ENCODE measurements at regions not wholly inside any gene's neighbourhood (a gene's known extent, or its start where the extent isn't known, plus 50 kb on each side); places are given as distances from the start of the nearest gene placed in this dataset.

GRCh38 chr17:36807496-36808179 lies 129.6 kb upstream of the LHX1 start:
- no peak overlapping the region for H2AFZ ChIP-seq
- TF ChIP-seq CTCF (IDR thresholded peaks at IDR 0.05): no peak
- H3K9ac ChIP-seq: no peak overlapping the region
- no peaks in the 10 kb centered on the region for H3K36me3 ChIP-seq (ENCODE audit: control insufficient read depth, insufficient read depth, low read length)
- H3K4me3 ChIP-seq (ENCODE audit: low read depth, low read length): no peak overlapping the region
- H3K27ac ChIP-seq: no peak overlapping the region
- H3K9me3 ChIP-seq (ENCODE audit: control insufficient read depth, low read length): no peaks in the 10 kb centered on the region
- no peaks in the 10 kb centered on the region for H3K4me1 ChIP-seq
- no peak overlapping the region for H3K4me2 ChIP-seq (ENCODE audit: low read length)
- peaks cover 5% of the 10 kb centered on the region for H3K27me3 ChIP-seq (ENCODE audit: control insufficient read depth, insufficient read depth, low read length)
- H3K79me2 ChIP-seq: no peaks in the 10 kb centered on the region

GRCh38 chr17:36808180-36808661 lies 129.1 kb upstream of the LHX1 start:
- Histone ChIP-seq H3K9me3 (ENCODE audit: control insufficient read depth, low read length) (no peaks in the 10 kb centered on the region), H3K27me3 (ENCODE audit: control insufficient read depth, insufficient read depth, low read length) (peaks cover 5% of the 10 kb centered on the region), H2AFZ (peak overlapping the region; percentile 10), H3K4me1 (no peaks in the 10 kb centered on the region), H3K4me2 (ENCODE audit: low read length) (peak overlapping the region; percentile 26), H3K36me3 (ENCODE audit: control insufficient read depth, insufficient read depth, low read length) (no peaks in the 10 kb centered on the region), H3K9ac (no peak overlapping the region), H3K4me3 (ENCODE audit: low read depth, low read length) (no peak overlapping the region), H3K79me2 (no peaks in the 10 kb centered on the region), H3K27ac (no peak overlapping the region)
- no peak for TF ChIP-seq CTCF (IDR thresholded peaks at IDR 0.05)

- Histone ChIP-seq H3K4me1 (no peaks in the 10 kb centered on the region), H3K27me3 (ENCODE audit: control insufficient read depth, insufficient read depth, low read length) (peaks cover 5% of the 10 kb centered on the region), H3K79me2 (no peaks in the 10 kb centered on the region), H3K36me3 (ENCODE audit: control insufficient read depth, insufficient read depth, low read length) (no peaks in the 10 kb centered on the region), H3K9me3 (ENCODE audit: control insufficient read depth, low read length) (no peaks in the 10 kb centered on the region), H3K27ac (no peak overlapping the region), H3K4me3 (ENCODE audit: low read depth, low read length) (no peak overlapping the region), H2AFZ (no peak overlapping the region), H3K4me2 (ENCODE audit: low read length) (no peak overlapping the region), H3K9ac (no peak overlapping the region)
- no peak for TF ChIP-seq CTCF (IDR thresholded peaks at IDR 0.05)
Measured at GRCh38 chr17:36812762-36813161, 124.5 kb upstream of the LHX1 start.

GRCh38 chr17:36813357-36813756 lies 123.9 kb upstream of the LHX1 start:
- H3K4me1 ChIP-seq: no peaks in the 10 kb centered on the region
- TF ChIP-seq CTCF (IDR thresholded peaks at IDR 0.05): no peak
- no peaks in the 10 kb centered on the region for H3K36me3 ChIP-seq (ENCODE audit: control insufficient read depth, insufficient read depth, low read length)
- no peak overlapping the region for H3K4me3 ChIP-seq (ENCODE audit: low read depth, low read length)
- H3K9ac ChIP-seq: no peak overlapping the region
- no peak overlapping the region for H3K4me2 ChIP-seq (ENCODE audit: low read length)
- H3K9me3 ChIP-seq (ENCODE audit: control insufficient read depth, low read length): no peaks in the 10 kb centered on the region
- H2AFZ ChIP-seq: no peak overlapping the region
- no peaks in the 10 kb centered on the region for H3K79me2 ChIP-seq
- H3K27ac ChIP-seq: no peak overlapping the region
- H3K27me3 ChIP-seq (ENCODE audit: control insufficient read depth, insufficient read depth, low read length): peaks cover 5% of the 10 kb centered on the region
